K562 (cell line): ENCODE measurements at regions not wholly inside any gene's neighbourhood (a gene's known extent, or its start where the extent isn't known, plus 50 kb on each side); places are given as distances from the start of the nearest gene placed in this dataset.

ENCODE experiments used
- ATAC-seq: fragments of 200-7000 bp; cut with Tn5 transposase; 3 replicates; pipeline ENCODE4 v1.9.1; 2020; ENCODE audit warnings: moderate library complexity
- BruUV-seq: library from RNA; stranded (reverse); fragments of 400-500 nt; replicated peaks from 2 replicates; lab custom pipeline; 2021; lab: Mats Ljungman, UMichigan
- CTCF ChIA-PET: fragments of 300-600 bp; formaldehyde crosslinking; extraction: SDS; loops from one replicate; lab custom pipeline; 2021; ENCODE audit warnings: low intra/inter-chr PET ratio; lab: Yijun Ruan, JAX
- POLR2A ChIA-PET: fragments of 300-600, 350-650 bp; sonication (Branson Sonifier 250); formaldehyde crosslinking; extraction: SDS; loops from one replicate; lab custom pipeline; 2021; ENCODE audit warnings: antibody characterized with exemption, inconsistent platforms; lab: Yijun Ruan, JAX
- DNase-seq, 4 experiments: peaks; one replicate each; pipeline versions ENCODE4 v3.0.0 to v3.0.0-alpha.2; 2011 to 2018; ENCODE audit warnings: low spot score in 3 of 4, mixed read lengths in 3 of 4; ENCODE audit errors: extremely low read depth in 1 of 4
- FAIRE-seq: peaks from 2 replicates; lab custom pipeline; 2011; peaks lifted over from hg19 to GRCh38; lab: Jason Lieb, UNC
- H2AFZ ChIP-seq: 2 replicates; pipeline ENCODE4 v1.6.0; 2011; ENCODE audit warnings: low read depth, low read length, control low read depth, inconsistent platforms
- H3K27ac ChIP-seq: fragments of 200-600 bp; 3 replicates; pipeline ENCODE4 v1.8.0; 2011; ENCODE audit warnings: low read depth, mild to moderate bottlenecking, control low read depth, inconsistent platforms, low read length, moderate library complexity, mixed read lengths; ENCODE audit errors: extremely low read depth
- H3K27me3 ChIP-seq, 2 experiments: fragments of 300-600 bp in 1 of 2; 2 replicates in 1 of 2; 3 replicates in 1 of 2; pipeline versions ENCODE4 v1.6.0 to v1.8.0; 2011; ENCODE audit warnings: inconsistent platforms in 2 of 2, low read length in 2 of 2, mild to moderate bottlenecking in 1 of 2, mixed read lengths in 1 of 2, moderate library complexity in 1 of 2; ENCODE audit not compliant: control insufficient read depth in 2 of 2, insufficient read depth in 2 of 2
- H3K36me3 ChIP-seq: fragments of 300-600 bp; 3 replicates; pipeline ENCODE4 v1.8.0; 2011; ENCODE audit warnings: mild to moderate bottlenecking, low read length, inconsistent platforms; ENCODE audit not compliant: control insufficient read depth, insufficient read depth
- H3K4me1 ChIP-seq, 2 experiments: fragments of 200-600 bp in 1 of 2; replicated peaks in 1 of 2; 2 replicates in 1 of 2; 3 replicates in 1 of 2; pipeline versions ENCODE4 v1.5.1 to v1.8.0; 2011; ENCODE audit warnings: inconsistent platforms in 2 of 2, low read length in 2 of 2, mild to moderate bottlenecking in 1 of 2, mixed read lengths in 1 of 2, moderate library complexity in 1 of 2; ENCODE audit not compliant: control insufficient read depth in 2 of 2, insufficient read depth in 2 of 2
- H3K4me2 ChIP-seq: 2 replicates; pipeline ENCODE4 v1.6.1; 2011; ENCODE audit warnings: low read length, control low read depth, inconsistent platforms, mixed read lengths; ENCODE audit not compliant: insufficient read depth
- H3K4me3 ChIP-seq: fragments of 200-600 bp; sonication (generic), shearing (Covaris generic); 2 replicates; pipeline ENCODE4 v1.5.1; 2016; ENCODE audit warnings: control low read depth, inconsistent platforms
- H3K79me2 ChIP-seq: fragments of 200-600 bp; 3 replicates; pipeline ENCODE4 v1.8.0; 2011; ENCODE audit warnings: low read length, inconsistent platforms; ENCODE audit not compliant: control insufficient read depth, insufficient read depth
- H3K9ac ChIP-seq, 2 experiments: 2 replicates each; pipeline versions ENCODE4 v1.6.0 to v1.6.1; 2011; ENCODE audit warnings: low read depth in 2 of 2, low read length in 2 of 2, control low read depth in 1 of 2, inconsistent platforms in 1 of 2, mild to moderate bottlenecking in 1 of 2, mixed read lengths in 1 of 2; ENCODE audit not compliant: insufficient read depth in 1 of 2
- H3K9me1 ChIP-seq: one replicate; pipeline ENCODE4 v1.6.0; 2011; ENCODE audit warnings: inconsistent platforms, mild to moderate bottlenecking, low read length, moderate library complexity; ENCODE audit not compliant: control insufficient read depth, insufficient read depth
- H3K9me3 ChIP-seq: replicated peaks from 2 replicates; pipeline ENCODE4 v1.5.1; 2011; ENCODE audit warnings: low read depth, low read length, inconsistent platforms; ENCODE audit not compliant: control insufficient read depth, insufficient read depth
- H4K20me1 ChIP-seq: replicated peaks from 2 replicates; pipeline ENCODE4 v1.6.1; 2011; ENCODE audit warnings: low read length, inconsistent platforms, mixed read lengths; ENCODE audit not compliant: control insufficient read depth, insufficient read depth
- ARNT ChIP-seq, 2 experiments: fragments of 450-650 bp; IDR thresholded peaks; 2 replicates each; pipeline ENCODE4 v1.6.1; 2016; ENCODE audit warnings: mild to moderate bottlenecking in 1 of 2
- CTCFL ChIP-seq: IDR thresholded peaks from 2 replicates; pipeline ENCODE4 v1.6.1; 2011; ENCODE audit warnings: borderline replicate concordance, low read depth, mild to moderate bottlenecking, moderate library complexity, low read length; ENCODE audit not compliant: insufficient read depth, poor library complexity, severe bottlenecking
- ELF4 ChIP-seq: fragments of 450-650 bp; formaldehyde crosslinking; IDR thresholded peaks from 2 replicates; pipeline ENCODE4 v1.4.0; 2022; ENCODE audit warnings: missing genetic modification characterization
- KLF6 ChIP-seq: fragments of 250-450 bp; sonication (Bioruptor Pico); IDR thresholded peaks from 2 replicates; pipeline ENCODE4 v1.4.0; 2020; ENCODE audit warnings: mild to moderate bottlenecking, moderate library complexity, borderline replicate concordance
- MAFF ChIP-seq: IDR thresholded peaks from 2 replicates; pipeline ENCODE4 v1.6.1; 2012; ENCODE audit warnings: low read length, improper control_type of control experiment
- NR2C1 ChIP-seq, 2 experiments: fragments of 450-650 bp; IDR thresholded peaks; 2 replicates each; pipeline ENCODE4 v1.6.1; 2017; ENCODE audit warnings: mild to moderate bottlenecking in 2 of 2, antibody characterized with exemption in 1 of 2, inconsistent platforms in 1 of 2, missing compliant biosample characterization in 1 of 2, missing genetic modification characterization in 1 of 2
- TBP ChIP-seq: optimal IDR thresholded peaks from 2 replicates; pipeline ENCODE3; 2011; ENCODE audit warnings: low read depth, low read length, improper control_type of control experiment
- TCFL5 ChIP-seq: fragments of 250-450 bp; sonication (Bioruptor Pico); conservative IDR thresholded peaks from 2 replicates; pipeline ENCODE4 v1.6.1; 2021; ENCODE audit warnings: mild to moderate bottlenecking, moderate library complexity, matching md5 sums
- ZFP36 ChIP-seq: fragments of 150-350 bp; IDR thresholded peaks from 2 replicates; pipeline ENCODE4 v1.6.1; 2018; ENCODE audit warnings: low read length, low read depth; ENCODE audit not compliant: partially characterized antibody
- WGBS: fragments of 100-300 bp; shearing (Covaris generic); methylation state at CpG from one replicate; pipeline ENCODE4 v1.1.6; 2016; ENCODE audit warnings: low coverage, mixed read lengths; ENCODE audit not compliant: insufficient coverage; ENCODE audit errors: missing lambda C conversion rate; 5-methylcytosine and 5-hydroxymethylcytosine counted together
- in situ Hi-C: fragments of 300-500 bp; cut with MboI; formaldehyde crosslinking; loops from 4 replicates; pipeline ENCODE4 v1.15.0; 2018; ENCODE audit warnings: inconsistent platforms, mixed read lengths
- intact Hi-C: fragments of 100-400 bp; cut with micrococcal nuclease; formaldehyde crosslinking; loops from 2 replicates; pipeline ENCODE4 v1.14.2; 2022
- TF ChIP-seq, protein P1 (sequence below): sonication (generic); formaldehyde crosslinking; IDR thresholded peaks from 2 replicates; pipeline ENCODE4 v1.8.0; 2022; ENCODE audit warnings: missing genetic modification reagents, mild to moderate bottlenecking, borderline replicate concordance
- TF ChIP-seq, protein P2 (sequence below): IDR thresholded peaks from 3 replicates; pipeline ENCODE4 v1.6.1; 2011; ENCODE audit warnings: borderline replicate concordance, mild to moderate bottlenecking; ENCODE audit not compliant: insufficient read length, insufficient read depth
- TF ChIP-seq, protein P3 (sequence below): fragments of 250-450 bp; sonication (Bioruptor Pico); IDR thresholded peaks from 2 replicates; pipeline ENCODE4 v1.9.0; 2021; ENCODE audit warnings: mild to moderate bottlenecking, inconsistent platforms
- TF ChIP-seq, protein P4 (sequence below): fragments of 200-800 bp; sonication (Bioruptor generic); IDR thresholded peaks from 2 replicates; pipeline ENCODE4 v1.6.1; 2017; ENCODE audit warnings: missing genetic modification characterization, missing compliant biosample characterization

DNA sequence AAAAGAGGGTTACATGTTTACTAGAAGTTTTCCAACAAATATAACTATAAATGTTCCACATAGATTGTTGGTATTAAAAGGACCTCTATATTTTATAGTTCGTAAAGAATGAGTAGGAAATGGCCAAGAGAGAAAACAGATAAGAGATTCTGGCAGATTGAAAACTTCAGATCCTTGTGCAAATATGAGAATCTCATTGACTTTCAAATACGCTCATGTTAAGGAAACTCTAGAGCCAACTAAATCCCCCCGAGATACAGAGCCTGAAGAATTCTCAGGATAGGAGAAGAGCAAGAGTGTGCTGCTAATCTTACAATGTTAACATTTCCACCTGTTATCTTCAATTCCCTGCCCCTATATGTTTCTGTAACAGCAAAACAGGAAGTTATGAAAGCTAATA, 159.0 kb upstream of the OR13F1 start:
- Histone ChIP-seq H3K9me3 (no peaks in the 10 kb centered on the region), H3K36me3 (no peaks in the 10 kb centered on the region), H2AFZ (no peak overlapping the region), H3K4me2 (no peak overlapping the region), H3K4me3 (no peak overlapping the region), H3K4me1 (no peaks in the 10 kb centered on the region), H4K20me1 (no peaks in the 10 kb centered on the region), H3K79me2 (no peaks in the 10 kb centered on the region), H3K9ac (no peak overlapping the region), H3K27me3 (no peaks in the 10 kb centered on the region), H3K27ac (no peak overlapping the region), H3K9me1 (no peaks in the 10 kb centered on the region)
- DNase-seq = no peak
- intact Hi-C loops = no loop called here
- 0% methylated on average over 3 of the region's 3 CpGs for WGBS
- in situ Hi-C loops = no loop called here
- no peak for ATAC-seq
- CTCF ChIA-PET = no interaction called here
- POLR2A ChIA-PET = no interaction called here
- FAIRE-seq = no peak
- BruUV-seq = no TSS peak
- TF ChIP-seq ZFP36 (no peak), KLF6 (no peak), TCFL5 (CRISPR knock-in tag) (no peak), NR2C1 (IDR thresholded peaks at IDR 0.05) (no peak), NR2C1 (tag; IDR thresholded peaks at IDR 0.05) (no peak), MAFF (no peak), TBP (no peak), ARNT (IDR thresholded peaks at IDR 0.05) (no peak), CTCFL (no peak), ELF4 (no peak)
- TF ChIP-seq, protein P1, sequence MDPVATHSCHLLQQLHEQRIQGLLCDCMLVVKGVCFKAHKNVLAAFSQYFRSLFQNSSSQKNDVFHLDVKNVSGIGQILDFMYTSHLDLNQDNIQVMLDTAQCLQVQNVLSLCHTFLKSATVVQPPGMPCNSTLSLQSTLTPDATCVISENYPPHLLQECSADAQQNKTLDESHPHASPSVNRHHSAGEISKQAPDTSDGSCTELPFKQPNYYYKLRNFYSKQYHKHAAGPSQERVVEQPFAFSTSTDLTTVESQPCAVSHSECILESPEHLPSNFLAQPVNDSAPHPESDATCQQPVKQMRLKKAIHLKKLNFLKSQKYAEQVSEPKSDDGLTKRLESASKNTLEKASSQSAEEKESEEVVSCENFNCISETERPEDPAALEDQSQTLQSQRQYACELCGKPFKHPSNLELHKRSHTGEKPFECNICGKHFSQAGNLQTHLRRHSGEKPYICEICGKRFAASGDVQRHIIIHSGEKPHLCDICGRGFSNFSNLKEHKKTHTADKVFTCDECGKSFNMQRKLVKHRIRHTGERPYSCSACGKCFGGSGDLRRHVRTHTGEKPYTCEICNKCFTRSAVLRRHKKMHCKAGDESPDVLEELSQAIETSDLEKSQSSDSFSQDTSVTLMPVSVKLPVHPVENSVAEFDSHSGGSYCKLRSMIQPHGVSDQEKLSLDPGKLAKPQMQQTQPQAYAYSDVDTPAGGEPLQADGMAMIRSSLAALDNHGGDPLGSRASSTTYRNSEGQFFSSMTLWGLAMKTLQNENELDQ (CRISPR knock-in tag) = no peak
- TF ChIP-seq, protein P2, sequence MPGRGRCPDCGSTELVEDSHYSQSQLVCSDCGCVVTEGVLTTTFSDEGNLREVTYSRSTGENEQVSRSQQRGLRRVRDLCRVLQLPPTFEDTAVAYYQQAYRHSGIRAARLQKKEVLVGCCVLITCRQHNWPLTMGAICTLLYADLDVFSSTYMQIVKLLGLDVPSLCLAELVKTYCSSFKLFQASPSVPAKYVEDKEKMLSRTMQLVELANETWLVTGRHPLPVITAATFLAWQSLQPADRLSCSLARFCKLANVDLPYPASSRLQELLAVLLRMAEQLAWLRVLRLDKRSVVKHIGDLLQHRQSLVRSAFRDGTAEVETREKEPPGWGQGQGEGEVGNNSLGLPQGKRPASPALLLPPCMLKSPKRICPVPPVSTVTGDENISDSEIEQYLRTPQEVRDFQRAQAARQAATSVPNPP = no peak
- TF ChIP-seq, protein P3, sequence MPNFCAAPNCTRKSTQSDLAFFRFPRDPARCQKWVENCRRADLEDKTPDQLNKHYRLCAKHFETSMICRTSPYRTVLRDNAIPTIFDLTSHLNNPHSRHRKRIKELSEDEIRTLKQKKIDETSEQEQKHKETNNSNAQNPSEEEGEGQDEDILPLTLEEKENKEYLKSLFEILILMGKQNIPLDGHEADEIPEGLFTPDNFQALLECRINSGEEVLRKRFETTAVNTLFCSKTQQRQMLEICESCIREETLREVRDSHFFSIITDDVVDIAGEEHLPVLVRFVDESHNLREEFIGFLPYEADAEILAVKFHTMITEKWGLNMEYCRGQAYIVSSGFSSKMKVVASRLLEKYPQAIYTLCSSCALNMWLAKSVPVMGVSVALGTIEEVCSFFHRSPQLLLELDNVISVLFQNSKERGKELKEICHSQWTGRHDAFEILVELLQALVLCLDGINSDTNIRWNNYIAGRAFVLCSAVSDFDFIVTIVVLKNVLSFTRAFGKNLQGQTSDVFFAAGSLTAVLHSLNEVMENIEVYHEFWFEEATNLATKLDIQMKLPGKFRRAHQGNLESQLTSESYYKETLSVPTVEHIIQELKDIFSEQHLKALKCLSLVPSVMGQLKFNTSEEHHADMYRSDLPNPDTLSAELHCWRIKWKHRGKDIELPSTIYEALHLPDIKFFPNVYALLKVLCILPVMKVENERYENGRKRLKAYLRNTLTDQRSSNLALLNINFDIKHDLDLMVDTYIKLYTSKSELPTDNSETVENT = no peak
- TF ChIP-seq, protein P4, sequence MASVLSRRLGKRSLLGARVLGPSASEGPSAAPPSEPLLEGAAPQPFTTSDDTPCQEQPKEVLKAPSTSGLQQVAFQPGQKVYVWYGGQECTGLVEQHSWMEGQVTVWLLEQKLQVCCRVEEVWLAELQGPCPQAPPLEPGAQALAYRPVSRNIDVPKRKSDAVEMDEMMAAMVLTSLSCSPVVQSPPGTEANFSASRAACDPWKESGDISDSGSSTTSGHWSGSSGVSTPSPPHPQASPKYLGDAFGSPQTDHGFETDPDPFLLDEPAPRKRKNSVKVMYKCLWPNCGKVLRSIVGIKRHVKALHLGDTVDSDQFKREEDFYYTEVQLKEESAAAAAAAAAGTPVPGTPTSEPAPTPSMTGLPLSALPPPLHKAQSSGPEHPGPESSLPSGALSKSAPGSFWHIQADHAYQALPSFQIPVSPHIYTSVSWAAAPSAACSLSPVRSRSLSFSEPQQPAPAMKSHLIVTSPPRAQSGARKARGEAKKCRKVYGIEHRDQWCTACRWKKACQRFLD (CRISPR knock-in tag) = no peak
